ENCODE measurements at regions not wholly inside any gene's neighbourhood (a gene's known extent, or its start where the extent isn't known, plus 50 kb on each side); places are given as distances from the start of the nearest gene placed in this dataset.

GRCh38 chr5:58117542-58117941 lies 342.3 kb downstream of the PLK2 start:
- DNase-seq (ENCODE audit: low read depth in 1 of 2, low spot score in 1 of 2): no peak
- TF ChIP-seq JUND (IDR thresholded peaks at IDR 0.05; ENCODE audit: low read depth): no peak
- in situ Hi-C loops (cut with HindIII; ENCODE audit: low pct_unique_long_range_greater_than_20kb, low sequenced_read_pairs): no loop called here

GRCh38 chr5:58116346-58116745 lies 343.5 kb downstream of the PLK2 start:
- in situ Hi-C loops (cut with HindIII; ENCODE audit: low pct_unique_long_range_greater_than_20kb, low sequenced_read_pairs): no loop called here
- TF ChIP-seq JUND (IDR thresholded peaks at IDR 0.05; ENCODE audit: low read depth): no peak
- DNase-seq (ENCODE audit: low read depth in 1 of 2, low spot score in 1 of 2): no peak

GRCh38 chr5:58115811-58116210 lies 344.1 kb downstream of the PLK2 start:
- in situ Hi-C loops (cut with HindIII; ENCODE audit: low pct_unique_long_range_greater_than_20kb, low sequenced_read_pairs): no loop called here
- DNase-seq (ENCODE audit: low read depth in 1 of 2, low spot score in 1 of 2): no peak
- TF ChIP-seq JUND (IDR thresholded peaks at IDR 0.05; ENCODE audit: low read depth): no peak

- no peak for DNase-seq (ENCODE audit: low read depth in 1 of 2, low spot score in 1 of 2)
- no peak for TF ChIP-seq JUND (IDR thresholded peaks at IDR 0.05; ENCODE audit: low read depth)
- in situ Hi-C loops (cut with HindIII; ENCODE audit: low pct_unique_long_range_greater_than_20kb, low sequenced_read_pairs): no loop called here
Measured at GRCh38 chr5:58114324-58114723, 345.6 kb downstream of the PLK2 start.

- DNase-seq (ENCODE audit: low read depth in 1 of 2, low spot score in 1 of 2): no peak
- TF ChIP-seq JUND (IDR thresholded peaks at IDR 0.05; ENCODE audit: low read depth): no peak
- in situ Hi-C loops (cut with HindIII; ENCODE audit: low pct_unique_long_range_greater_than_20kb, low sequenced_read_pairs): no loop called here
Measured at GRCh38 chr5:58113172-58113571, 346.7 kb downstream of the PLK2 start.

- DNase-seq (ENCODE audit: low read depth in 1 of 2, low spot score in 1 of 2): no peak
- in situ Hi-C loops (cut with HindIII; ENCODE audit: low pct_unique_long_range_greater_than_20kb, low sequenced_read_pairs): no loop called here
- no peak for TF ChIP-seq JUND (IDR thresholded peaks at IDR 0.05; ENCODE audit: low read depth)
Measured at GRCh38 chr5:58108511-58108910, 351.4 kb downstream of the PLK2 start.

GRCh38 chr5:58107704-58108103 lies 352.2 kb downstream of the PLK2 start:
- in situ Hi-C loops (cut with HindIII; ENCODE audit: low pct_unique_long_range_greater_than_20kb, low sequenced_read_pairs): no loop called here
- TF ChIP-seq JUND (IDR thresholded peaks at IDR 0.05; ENCODE audit: low read depth): no peak
- no peak for DNase-seq (ENCODE audit: low read depth in 1 of 2, low spot score in 1 of 2)

- no peak for DNase-seq (ENCODE audit: low read depth in 1 of 2, low spot score in 1 of 2)
- TF ChIP-seq JUND (IDR thresholded peaks at IDR 0.05; ENCODE audit: low read depth): no peak
- in situ Hi-C loops (cut with HindIII; ENCODE audit: low pct_unique_long_range_greater_than_20kb, low sequenced_read_pairs): no loop called here
Measured at GRCh38 chr5:58106754-58107410, 353.0 kb downstream of the PLK2 start.

- no peak for TF ChIP-seq JUND (IDR thresholded peaks at IDR 0.05; ENCODE audit: low read depth)
- in situ Hi-C loops (cut with HindIII; ENCODE audit: low pct_unique_long_range_greater_than_20kb, low sequenced_read_pairs): no loop called here
Measured at GRCh38 chr5:58105836-58106235, 354.1 kb downstream of the PLK2 start.

GRCh38 chr5:58099257-58099656 lies 360.6 kb downstream of the PLK2 start:
- no peak for DNase-seq (ENCODE audit: low read depth in 1 of 2, low spot score in 1 of 2)
- TF ChIP-seq JUND (IDR thresholded peaks at IDR 0.05; ENCODE audit: low read depth): no peak
- in situ Hi-C loops (cut with HindIII; ENCODE audit: low pct_unique_long_range_greater_than_20kb, low sequenced_read_pairs): no loop called here

More at GRCh38 chr5:58105836-58106235, 354.1 kb downstream of the PLK2 start:
- no peak for DNase-seq (ENCODE audit: low read depth in 1 of 2, low spot score in 1 of 2)

- in situ Hi-C loops (cut with HindIII; ENCODE audit: low pct_unique_long_range_greater_than_20kb, low sequenced_read_pairs): no loop called here
- TF ChIP-seq JUND (IDR thresholded peaks at IDR 0.05; ENCODE audit: low read depth): no peak
- DNase-seq (ENCODE audit: low read depth in 1 of 2, low spot score in 1 of 2): peak in 1 of 2 experiments; percentile 89
Measured at GRCh38 chr5:58094031-58094430, 365.9 kb downstream of the PLK2 start.

GRCh38 chr5:58090704-58091103 lies 369.2 kb downstream of the PLK2 start:
- in situ Hi-C loops (cut with HindIII; ENCODE audit: low pct_unique_long_range_greater_than_20kb, low sequenced_read_pairs): no loop called here
- TF ChIP-seq JUND (IDR thresholded peaks at IDR 0.05; ENCODE audit: low read depth): peak; percentile 13; the same call in 1 of the 2 replicates

GRCh38 chr5:58088941-58089340 lies 370.9 kb downstream of the PLK2 start:
- in situ Hi-C loops (cut with HindIII; ENCODE audit: low pct_unique_long_range_greater_than_20kb, low sequenced_read_pairs): no loop called here
- TF ChIP-seq JUND (IDR thresholded peaks at IDR 0.05; ENCODE audit: low read depth): no peak
- peak in 1 of 2 experiments; percentile 88 for DNase-seq (ENCODE audit: low read depth in 1 of 2, low spot score in 1 of 2)

More at GRCh38 chr5:58090704-58091103, 369.2 kb downstream of the PLK2 start:
- peak in 1 of 2 experiments; percentile 59 for DNase-seq (ENCODE audit: low read depth in 1 of 2, low spot score in 1 of 2)

- DNase-seq (ENCODE audit: low read depth in 1 of 2, low spot score in 1 of 2): no peak
- in situ Hi-C loops (cut with HindIII; ENCODE audit: low pct_unique_long_range_greater_than_20kb, low sequenced_read_pairs): no loop called here
- TF ChIP-seq JUND (IDR thresholded peaks at IDR 0.05; ENCODE audit: low read depth): no peak
Measured at GRCh38 chr5:58087905-58088304, 372.0 kb downstream of the PLK2 start.

Measured in T47D (cell line).